HG02885 (cell line): ENCODE measurements at regions not wholly inside any gene's neighbourhood (a gene's known extent, or its start where the extent isn't known, plus 50 kb on each side); places are given as distances from the start of the nearest gene placed in this dataset.

ENCODE experiments used
- ATAC-seq: cut with Tn5 transposase; IDR thresholded peaks from one replicate; pipeline ENCODE4 v1.9.1; 2021; ENCODE audit warnings: mild to moderate bottlenecking; ENCODE audit not compliant: unreplicated experiment, poor library complexity

DNA sequence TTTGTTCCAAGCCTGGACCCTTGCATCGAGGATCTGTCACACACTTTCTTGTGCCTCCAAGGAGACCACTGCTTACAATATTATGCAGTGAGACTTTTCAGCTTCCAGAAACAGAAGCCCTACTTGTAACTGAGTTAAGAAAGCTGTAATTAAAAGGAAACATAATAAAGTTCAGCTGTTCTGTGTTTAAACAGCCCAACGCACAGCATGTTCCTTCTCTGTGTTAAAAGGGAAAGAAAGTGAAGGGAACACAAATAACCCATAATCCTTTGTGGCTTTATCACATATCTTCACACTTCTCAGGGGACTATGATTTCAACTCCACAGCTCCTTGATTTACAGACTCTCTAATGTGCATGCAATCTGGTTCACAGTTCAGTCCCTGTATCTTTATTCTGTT, 200.3 kb upstream of the MTNR1B start:
- ATAC-seq: no peak

DNA sequence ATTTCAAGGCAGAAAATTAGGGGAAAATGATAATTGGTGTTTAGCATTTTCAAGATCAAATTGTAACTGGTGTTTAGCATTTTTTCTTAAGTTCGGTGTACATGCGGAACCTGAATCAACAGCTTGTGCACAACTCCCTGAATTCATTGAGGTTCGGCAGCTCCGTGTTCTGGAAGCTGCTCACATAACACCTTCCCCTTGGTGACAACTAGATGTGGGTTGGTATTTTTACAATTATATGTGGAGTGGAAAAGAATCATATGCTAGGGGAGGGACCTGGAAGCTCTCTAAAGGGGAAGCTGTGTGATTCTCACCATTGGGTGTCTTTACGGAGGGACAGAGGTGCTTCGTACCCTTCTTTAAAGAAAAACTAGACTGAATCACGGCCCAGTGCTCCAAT, 199.0 kb upstream of the MTNR1B start:
- no peak for ATAC-seq

DNA sequence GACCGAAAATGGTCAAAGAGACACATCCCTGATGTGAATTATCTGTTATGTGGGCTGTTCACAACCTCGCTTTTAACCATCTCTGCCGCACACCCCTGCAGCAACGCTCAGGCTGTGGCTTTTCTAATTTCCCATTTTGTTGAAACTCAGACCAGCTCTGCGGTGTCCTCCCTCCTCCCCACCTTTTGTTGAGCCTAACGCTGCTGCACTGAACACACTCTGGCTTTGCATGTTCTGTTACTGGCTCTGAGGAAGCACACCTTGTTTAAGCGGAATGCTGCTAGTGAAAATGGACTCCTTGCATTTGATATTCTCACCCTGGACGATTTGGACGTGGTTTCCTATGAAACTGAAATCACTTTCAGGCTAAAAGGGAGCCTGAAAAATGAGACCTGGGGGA, 198.5 kb upstream of the MTNR1B start:
- no peak for ATAC-seq

DNA sequence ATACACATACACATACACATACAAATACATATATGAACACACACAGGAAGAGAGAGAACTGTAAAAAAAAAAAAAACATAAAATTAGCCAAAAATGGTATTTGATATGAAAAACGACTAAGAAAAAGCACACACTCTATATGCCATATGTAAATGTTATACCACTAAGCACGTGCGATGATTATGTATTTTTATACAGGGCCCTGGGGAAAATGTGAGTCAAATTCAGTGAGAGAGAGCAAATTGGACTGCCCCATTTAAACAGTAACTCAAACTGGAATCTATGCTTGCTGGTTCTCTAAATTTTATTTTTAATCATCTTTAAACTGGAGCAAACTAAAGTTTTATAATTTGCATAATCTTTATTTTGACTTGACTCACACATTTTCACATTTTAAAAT, 197.8 kb upstream of the MTNR1B start:
- ATAC-seq: no peak

DNA sequence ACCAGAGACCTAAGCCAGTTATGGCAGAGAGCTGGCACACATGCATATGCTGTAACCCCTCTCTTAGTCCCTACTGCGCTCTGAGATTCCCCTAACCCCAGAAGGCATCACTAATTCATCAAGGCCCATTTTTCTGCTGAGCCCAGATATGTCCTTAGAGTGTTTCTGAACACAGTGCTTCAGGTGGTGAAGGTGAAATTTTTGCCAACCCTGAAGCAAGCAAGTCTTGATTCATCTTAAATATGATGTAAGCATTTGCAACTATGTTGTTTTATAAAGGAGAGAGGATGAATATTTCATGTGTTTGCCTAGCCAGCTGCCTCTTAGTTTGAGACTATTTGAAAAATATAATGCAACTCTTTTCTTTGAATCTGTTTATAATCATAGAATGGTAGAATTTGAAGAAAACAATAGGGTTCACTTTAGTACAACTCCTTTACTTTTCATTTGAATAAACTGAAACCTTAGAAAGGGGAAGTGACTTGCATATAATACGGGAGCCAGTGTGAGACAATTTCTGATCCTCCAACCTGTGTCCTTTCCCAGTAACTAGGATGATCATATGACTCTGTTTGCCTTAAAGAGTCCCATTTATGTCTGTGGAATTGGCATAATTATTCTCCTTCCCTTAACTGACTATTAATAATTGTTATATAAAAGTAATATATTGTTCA, 194.3 kb upstream of the MTNR1B start:
- ATAC-seq: peak; percentile 79

DNA sequence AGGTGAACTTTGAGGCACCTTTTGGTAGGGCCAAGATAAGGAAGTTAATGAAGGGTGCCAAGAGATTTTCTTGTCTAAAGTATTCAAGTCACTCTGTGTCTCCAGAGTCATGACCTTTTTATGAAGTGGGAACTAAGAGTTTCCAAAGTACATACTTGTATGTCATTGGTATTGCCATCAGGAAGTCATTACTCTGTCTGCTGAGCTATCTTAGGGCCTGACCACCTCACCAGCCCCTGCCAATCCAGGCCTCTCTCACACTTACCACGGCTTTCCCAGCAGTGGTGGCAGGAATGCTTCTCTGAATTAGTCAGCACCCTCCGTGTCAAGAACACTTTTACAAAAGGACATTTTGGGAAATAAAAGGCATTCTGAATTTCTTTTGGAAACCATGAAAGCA, 192.8 kb upstream of the MTNR1B start:
- no peak for ATAC-seq

DNA sequence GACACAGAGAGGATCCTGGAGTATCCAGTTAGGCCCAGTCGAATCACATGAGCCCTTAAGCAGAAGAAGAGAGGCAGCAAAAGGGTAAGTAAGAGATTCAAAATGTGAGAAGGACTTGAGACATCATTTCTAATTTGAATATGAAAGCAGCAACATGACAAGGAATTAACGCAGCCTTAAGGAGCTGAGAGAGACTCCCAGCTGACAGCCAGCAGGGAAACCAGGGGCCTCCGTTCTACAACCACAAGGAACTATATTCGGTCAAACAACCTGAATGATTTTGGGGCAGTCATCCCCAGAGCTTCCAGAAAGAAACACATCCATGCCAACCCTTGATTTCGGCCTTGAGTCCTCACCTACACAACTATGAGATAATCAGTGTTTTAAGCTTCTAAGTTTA, 189.7 kb upstream of the MTNR1B start:
- no peak for ATAC-seq

DNA sequence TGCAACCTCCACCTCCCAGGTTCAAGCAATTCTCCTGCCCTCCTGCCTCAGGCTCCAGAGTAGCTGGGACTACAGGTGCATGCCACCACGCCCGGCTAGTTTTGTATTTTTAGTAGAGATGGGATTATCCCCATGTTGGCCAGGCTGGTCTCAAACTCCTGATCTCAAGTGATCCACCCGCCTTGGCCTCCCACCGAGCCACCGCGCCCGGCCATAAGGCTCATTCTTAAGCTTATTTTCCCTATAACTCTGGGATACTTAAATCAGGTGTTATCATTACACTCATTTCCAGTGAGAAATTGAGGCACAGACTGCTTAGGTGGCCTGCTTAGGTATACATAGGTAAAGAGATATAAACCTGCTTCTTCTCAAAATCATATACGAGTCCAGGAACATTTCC, 188.3 kb upstream of the MTNR1B start:
- no peak for ATAC-seq

DNA sequence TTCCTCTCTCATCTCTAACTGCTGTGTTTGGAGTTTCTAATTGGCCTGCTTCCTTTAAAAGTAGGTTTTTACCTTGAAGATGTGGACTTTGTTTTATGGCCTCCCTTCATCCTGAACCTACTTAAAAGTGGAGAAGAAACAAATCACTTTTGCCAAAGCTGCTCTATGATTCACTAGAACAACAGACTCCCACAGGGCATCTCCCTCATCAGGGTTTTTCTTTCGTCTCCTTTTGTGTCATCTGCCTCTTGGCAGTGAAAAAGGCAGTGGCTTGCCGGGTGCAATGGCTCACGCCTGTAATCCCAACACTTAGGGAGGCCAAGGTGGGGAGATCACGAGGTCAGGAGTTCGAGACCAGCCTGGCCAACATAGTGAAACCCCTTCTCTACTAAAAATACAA, 186.6 kb upstream of the MTNR1B start:
- ATAC-seq: no peak

DNA sequence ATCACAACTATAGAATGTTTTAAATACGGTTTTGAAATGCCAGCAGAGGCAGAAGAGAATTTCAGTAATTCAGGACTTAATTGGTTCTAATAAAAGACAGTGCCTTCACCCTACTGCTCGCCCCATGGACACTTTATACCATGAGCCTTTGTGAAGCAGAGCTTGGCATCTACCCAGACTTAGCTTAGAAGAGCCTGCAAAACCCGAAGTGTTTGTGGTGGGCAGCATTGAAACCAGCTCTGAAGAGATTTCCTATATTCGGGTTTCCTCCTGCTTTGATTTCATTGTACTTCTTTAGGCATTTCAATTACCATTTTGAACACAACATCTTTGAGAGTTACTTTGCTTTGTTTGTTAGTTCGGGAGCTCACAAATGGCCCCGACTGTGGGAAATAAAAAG, 185.1 kb upstream of the MTNR1B start:
- ATAC-seq: no peak

DNA sequence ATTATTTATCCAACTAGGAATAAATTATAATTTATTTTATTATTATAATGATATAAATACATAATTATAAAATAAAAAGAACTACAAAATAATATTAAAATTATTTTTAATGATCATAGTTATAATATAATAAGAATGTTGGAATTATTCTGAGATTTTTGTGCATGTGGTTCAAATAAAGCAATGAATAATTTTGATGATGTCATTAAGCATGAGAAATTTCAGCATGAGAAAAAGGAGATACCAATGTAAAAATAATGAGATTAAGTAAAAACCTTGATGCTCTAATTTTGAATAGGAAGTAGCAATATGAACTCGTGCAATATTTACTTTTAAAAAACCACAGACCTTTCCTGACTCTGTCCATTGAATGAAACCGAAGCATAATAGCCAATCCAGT, 181.8 kb upstream of the MTNR1B start:
- no peak for ATAC-seq

DNA sequence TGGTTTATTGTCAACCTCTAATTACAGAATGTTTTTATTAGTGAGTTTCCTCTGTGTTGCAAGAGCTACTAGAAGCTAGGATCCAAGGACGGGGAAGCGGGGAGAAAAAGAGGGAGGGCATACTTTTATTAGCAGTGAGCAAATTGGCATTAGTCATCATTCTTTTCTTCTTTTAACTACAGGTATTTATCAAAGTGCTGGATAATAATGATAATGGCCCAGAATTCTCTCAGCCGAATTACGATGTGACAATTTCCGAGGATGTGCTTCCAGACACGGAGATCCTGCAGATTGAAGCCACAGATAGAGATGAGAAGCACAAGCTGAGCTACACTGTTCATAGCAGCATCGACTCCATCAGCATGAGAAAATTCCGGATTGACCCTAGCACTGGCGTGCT, 179.7 kb upstream of the MTNR1B start:
- ATAC-seq: no peak

DNA sequence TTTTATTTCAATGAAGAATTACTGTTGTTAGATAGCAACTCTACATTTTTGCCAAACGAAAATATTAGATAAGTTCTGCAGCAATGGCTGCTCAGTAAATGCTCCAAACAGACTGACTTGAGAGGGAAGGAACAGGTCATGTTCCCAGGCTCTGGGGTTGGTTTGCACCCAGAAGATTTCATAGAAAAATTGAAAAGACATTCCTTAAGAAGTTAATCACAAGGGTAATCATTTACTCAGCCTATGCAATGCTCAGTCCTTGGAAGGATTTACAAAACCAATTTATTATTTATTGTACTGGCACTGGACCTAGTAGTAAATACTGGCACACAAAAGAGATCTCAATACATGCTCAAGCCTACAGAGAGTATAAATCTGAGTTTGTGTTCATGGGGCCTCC, 179.1 kb upstream of the MTNR1B start:
- no peak for ATAC-seq

DNA sequence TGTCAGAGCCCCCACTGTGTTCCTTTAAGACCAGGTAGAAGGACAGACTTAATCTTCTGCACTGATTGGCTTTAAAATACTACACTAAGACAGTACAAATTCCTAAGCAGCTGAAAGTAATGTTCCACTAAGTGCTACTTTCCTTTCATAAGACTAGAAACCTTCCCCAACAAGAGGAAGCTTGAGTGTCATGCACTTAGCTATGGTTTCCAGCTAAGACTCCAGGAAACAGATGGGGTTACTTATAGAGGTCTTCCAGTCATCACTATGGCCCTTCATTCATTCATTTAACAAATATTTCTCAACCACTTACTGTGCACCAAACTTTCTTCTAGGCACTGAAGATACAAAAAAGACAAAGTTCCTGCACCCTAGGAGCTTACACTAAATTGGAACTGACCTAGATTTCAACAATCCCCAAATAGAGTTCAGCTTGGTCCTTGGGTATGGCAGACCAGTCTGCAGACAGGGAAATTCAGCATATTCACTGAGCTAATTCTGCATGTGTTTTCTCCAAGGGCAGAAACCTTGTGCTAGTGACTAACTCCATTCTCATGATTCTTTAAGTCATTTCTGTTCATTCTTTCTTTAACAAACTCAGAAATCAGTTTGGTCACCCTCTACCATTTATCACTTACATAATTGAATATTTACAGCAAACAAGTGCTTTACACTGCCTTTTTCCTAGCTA, 178.4 kb upstream of the MTNR1B start:
- no peak for ATAC-seq

DNA sequence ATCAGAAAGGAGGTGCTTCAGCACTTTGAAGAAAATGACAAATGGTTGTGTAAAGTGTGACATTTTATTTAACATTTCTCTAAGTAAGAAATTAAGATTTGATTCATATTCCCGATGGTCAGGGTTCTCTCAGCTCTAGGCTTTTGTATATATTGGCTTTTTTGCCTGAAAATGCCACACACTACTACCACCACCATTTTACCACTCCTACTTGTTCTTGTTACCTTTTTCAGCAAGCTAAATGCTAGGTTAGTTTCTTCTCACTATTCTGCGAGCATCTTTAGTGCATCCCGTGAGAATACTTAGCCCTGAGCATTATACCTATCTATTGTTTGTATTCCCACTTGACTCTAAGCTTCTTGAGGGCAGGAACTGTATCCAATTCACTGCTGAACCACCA, 177.6 kb upstream of the MTNR1B start:
- ATAC-seq: no peak

DNA sequence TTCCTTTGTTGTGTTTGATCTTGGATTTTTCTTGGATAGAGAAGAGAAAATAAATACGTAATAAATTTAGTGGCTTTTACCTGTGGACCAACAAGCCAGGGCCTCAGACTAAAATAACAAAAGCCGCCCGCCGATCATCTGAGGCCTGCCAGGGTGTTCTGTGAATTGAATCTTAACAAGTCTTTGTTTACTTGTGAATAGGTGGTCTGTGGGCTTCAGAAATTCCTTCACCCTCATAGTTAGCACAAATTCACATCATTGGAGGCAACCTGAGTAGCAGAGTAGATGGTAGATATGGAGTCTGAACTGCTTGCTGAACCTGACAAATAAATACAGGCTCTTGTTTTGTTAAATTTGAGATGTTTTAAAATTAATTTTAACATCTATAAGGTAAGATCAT, 176.3 kb upstream of the MTNR1B start:
- no peak for ATAC-seq

DNA sequence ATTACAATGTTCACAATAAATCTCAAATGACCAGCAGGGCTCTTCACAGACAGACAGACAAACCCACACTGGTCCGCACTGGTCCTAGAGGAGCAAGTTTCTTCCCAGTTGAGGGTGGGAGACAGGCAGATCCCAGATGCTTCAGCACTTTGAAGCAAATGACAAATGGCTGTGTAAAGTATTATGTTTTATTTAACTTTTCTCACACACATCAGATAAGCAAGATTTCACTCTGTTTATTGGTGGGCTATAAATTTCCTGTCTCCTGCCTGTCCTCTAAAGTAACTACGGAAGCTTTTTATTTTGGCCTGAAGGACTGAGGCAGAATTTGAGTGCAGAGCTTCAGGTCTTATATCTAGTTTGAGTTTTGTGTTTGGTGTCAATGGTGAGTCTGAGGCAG, 174.7 kb upstream of the MTNR1B start:
- no peak for ATAC-seq

DNA sequence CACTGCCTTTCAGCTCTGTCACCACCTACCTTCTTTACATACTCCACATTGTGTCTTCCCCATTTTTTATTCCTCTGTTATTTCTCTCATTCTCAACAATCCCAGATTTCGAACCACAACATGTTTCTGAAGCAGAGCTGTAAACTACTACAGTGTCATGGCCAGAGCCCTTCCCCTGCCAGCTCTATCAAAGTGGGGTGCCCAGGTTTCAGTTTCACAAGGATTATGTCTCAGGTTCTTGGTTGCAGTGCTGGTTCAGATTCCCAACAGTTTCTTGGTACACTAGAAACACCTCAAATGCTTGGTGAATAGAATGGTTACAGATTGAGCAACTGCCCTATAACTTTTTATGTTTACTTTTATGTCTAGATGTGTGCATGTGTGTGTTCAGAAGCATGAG, 172.7 kb upstream of the MTNR1B start:
- ATAC-seq: no peak

DNA sequence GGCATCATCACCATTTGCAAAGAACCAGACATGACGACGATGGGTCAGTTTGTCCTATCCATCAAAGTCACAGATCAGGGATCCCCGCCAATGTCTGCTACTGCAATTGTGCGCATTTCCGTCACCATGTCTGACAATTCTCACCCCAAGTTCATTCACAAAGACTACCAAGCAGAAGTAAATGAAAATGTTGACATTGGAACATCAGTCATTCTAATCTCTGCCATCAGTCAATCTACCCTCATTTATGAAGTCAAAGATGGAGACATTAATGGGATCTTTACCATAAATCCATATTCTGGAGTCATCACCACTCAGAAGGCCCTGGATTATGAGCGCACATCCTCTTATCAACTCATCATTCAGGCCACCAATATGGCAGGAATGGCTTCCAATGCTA, 171.6 kb upstream of the MTNR1B start:
- no peak for ATAC-seq

DNA sequence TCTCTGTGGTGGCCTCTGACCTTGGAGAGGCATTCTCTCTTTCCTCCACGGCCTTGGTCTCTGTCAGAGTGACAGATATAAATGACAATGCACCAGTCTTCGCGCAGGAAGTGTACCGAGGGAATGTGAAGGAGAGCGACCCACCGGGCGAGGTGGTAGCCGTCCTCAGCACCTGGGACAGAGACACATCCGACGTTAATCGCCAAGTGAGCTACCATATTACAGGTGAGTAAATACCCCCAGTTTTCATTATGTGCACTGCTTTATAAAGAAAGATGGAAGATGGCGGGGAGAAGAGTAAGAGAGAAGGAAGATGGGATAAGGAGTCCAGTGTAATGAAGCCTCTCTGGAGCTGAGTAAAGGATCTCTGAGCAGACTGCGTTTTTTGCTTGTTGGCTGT, 167.8 kb upstream of the MTNR1B start:
- no peak for ATAC-seq

DNA sequence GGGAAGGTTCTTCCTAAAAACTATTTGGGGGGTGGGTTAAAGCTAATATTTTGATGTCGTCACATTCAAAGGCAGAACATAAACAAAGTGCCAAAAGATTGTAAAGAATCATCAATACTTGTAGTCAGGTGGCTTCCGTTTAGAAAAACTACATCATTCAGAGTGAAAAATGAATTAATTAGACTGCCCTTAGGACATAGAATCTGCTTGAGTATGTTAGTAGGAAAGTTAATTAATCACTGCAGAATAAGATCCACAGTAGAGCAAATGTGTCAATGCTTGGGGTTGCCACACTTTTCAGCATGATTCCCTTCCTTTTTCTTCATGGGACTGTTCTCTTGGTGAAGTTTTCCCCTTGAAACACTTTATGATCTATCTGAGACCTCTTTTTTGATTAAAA, 166.8 kb upstream of the MTNR1B start:
- no peak for ATAC-seq

DNA sequence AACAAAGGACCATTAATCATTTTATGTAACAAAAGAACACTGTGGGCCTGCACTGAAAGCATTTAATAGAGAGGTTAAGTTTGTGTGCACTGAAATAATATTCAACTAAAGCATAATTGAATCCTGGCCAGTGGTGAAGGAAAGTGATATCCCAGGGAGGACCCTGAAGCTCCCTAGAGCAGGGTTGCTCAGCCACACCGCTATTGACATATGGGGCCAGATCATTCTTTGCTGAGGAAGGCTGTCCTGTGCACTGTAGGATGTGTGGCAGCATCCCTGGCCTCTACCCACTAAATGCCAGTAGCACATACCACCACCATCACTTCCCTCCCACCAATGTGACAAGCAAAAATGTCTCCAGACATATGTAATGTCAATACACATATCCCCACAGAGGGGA, 166.1 kb upstream of the MTNR1B start:
- ATAC-seq: no peak
